GM13976 (cell line): ENCODE measurements at regions not wholly inside any gene's neighbourhood (a gene's known extent, or its start where the extent isn't known, plus 50 kb on each side); places are given as distances from the start of the nearest gene placed in this dataset.

ENCODE experiments used
- DNase-seq: peaks from one replicate; pipeline ENCODE4 v3.0.0; 2012; ENCODE audit warnings: low spot score
- in situ Hi-C: fragments of 300-500 bp; cut with MboI; formaldehyde crosslinking; loops from one replicate; pipeline ENCODE4 v1.12.0; 2022; ENCODE audit warnings: low sequenced_read_pairs, mixed read lengths, inconsistent platforms; ENCODE audit not compliant: unreplicated experiment
- TF ChIP-seq, protein P1 (sequence below): IDR thresholded peaks from 2 replicates; pipeline ENCODE4 v1.5.1; 2012; ENCODE audit warnings: borderline replicate concordance, mild to moderate bottlenecking; ENCODE audit not compliant: insufficient read depth; ENCODE audit errors: extremely low read depth, missing control alignments, control extremely low read depth

GRCh38 chr10:83959328-83959727 lies 180.0 kb upstream of the GHITM start:
- DNase-seq, result no peak
- TF ChIP-seq, protein P1, sequence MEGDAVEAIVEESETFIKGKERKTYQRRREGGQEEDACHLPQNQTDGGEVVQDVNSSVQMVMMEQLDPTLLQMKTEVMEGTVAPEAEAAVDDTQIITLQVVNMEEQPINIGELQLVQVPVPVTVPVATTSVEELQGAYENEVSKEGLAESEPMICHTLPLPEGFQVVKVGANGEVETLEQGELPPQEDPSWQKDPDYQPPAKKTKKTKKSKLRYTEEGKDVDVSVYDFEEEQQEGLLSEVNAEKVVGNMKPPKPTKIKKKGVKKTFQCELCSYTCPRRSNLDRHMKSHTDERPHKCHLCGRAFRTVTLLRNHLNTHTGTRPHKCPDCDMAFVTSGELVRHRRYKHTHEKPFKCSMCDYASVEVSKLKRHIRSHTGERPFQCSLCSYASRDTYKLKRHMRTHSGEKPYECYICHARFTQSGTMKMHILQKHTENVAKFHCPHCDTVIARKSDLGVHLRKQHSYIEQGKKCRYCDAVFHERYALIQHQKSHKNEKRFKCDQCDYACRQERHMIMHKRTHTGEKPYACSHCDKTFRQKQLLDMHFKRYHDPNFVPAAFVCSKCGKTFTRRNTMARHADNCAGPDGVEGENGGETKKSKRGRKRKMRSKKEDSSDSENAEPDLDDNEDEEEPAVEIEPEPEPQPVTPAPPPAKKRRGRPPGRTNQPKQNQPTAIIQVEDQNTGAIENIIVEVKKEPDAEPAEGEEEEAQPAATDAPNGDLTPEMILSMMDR, result no peak
- in situ Hi-C loops, result no loop called here

GRCh38 chr10:83960125-83960524 lies 179.2 kb upstream of the GHITM start:
- TF ChIP-seq, protein P1, result no peak
- DNase-seq, result no peak
- in situ Hi-C loops, result no loop called here

GRCh38 chr10:83961620-83962019 lies 177.7 kb upstream of the GHITM start:
- TF ChIP-seq, protein P1, result no peak
- no peak for DNase-seq
- in situ Hi-C loops, result no loop called here

GRCh38 chr10:83963446-83963845 lies 175.9 kb upstream of the GHITM start:
- TF ChIP-seq, protein P1, result no peak
- in situ Hi-C loops, result no loop called here
- DNase-seq, result no peak

DNA sequence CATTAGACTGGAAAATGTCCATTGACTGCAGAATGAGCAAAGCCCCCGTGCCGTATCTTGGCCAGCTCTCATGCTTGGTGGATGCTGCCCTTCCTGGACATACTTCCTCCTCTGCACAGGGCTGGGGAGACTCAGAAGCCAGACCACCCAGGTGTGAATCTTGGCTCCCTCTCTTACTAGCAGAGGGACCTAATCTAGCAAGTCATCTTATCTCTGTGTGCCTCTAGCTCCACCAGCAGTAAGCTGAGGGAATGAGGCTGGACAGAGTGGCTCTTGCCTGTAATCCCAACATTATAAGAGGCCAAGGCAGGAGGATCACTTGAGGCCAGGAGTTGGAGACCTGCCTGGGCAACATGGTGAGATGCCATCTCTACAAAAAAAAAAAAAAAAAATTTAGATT lies 173.8 kb upstream of the GHITM start:
- in situ Hi-C loops, result no loop called here
- no peak for DNase-seq
- TF ChIP-seq, protein P1, result no peak

DNA sequence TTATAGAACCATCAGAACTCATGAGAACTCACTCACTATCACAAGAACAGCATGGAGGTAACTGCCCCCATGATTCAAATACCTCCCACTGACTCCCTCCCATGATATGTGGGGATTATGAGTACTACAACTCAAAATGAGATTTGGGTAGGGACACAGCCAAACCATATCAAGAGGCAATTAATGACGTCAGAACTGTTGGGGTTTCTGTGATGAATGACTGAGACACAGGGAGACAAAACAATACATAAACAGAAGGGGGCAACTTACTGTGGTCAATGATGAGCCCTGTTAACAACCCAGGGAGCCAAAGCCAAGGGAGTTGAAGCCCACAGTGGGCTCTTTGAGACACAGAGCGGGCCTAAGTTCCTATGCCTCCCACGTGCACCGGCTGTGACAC lies 171.3 kb upstream of the GHITM start:
- TF ChIP-seq, protein P1, result no peak
- in situ Hi-C loops, result no loop called here
- DNase-seq, result no peak

- in situ Hi-C loops, result no loop called here
- DNase-seq, result no peak
- TF ChIP-seq, protein P1, result no peak
Measured at GRCh38 chr10:83978681-83979383, 160.5 kb upstream of the GHITM start.
